K562 (cell line): ENCODE measurements at regions not wholly inside any gene's neighbourhood (a gene's known extent, or its start where the extent isn't known, plus 50 kb on each side); places are given as distances from the start of the nearest gene placed in this dataset.

ENCODE experiments used
- POLR2A ChIP-seq: fragments of 450-650 bp; conservative IDR thresholded peaks from 2 replicates; pipeline ENCODE4 v1.6.1; 2016
- PURB ChIP-seq: sonication (generic); formaldehyde crosslinking; IDR thresholded peaks from 2 replicates; pipeline ENCODE4 v1.9.0; 2021; ENCODE audit warnings: low read depth, mild to moderate bottlenecking, missing genetic modification reagents
- RBBP5 ChIP-seq: fragments of 200-600 bp; sonication (generic); IDR thresholded peaks from 2 replicates; pipeline ENCODE4 v1.6.1; 2012; ENCODE audit warnings: borderline replicate concordance, mild to moderate bottlenecking, low read length, control low read depth, inconsistent platforms; ENCODE audit not compliant: insufficient read depth, poor library complexity, severe bottlenecking
- SLC30A9 ChIP-seq: fragments of 250-450 bp; sonication (Bioruptor Pico); IDR thresholded peaks from 2 replicates; pipeline ENCODE4 v1.8.0; 2022; ENCODE audit warnings: mild to moderate bottlenecking, moderate library complexity
- SRSF1 ChIP-seq: fragments of 200-400 bp; formaldehyde crosslinking; IDR thresholded peaks from 2 replicates; pipeline ENCODE4 v1.6.1; 2017; ENCODE audit warnings: mild to moderate bottlenecking, low read depth, low read length, moderate library complexity
- ZNF644 ChIP-seq: fragments of 200-800 bp; sonication (Bioruptor generic); IDR thresholded peaks from 2 replicates; pipeline ENCODE4 v1.6.1; 2016; ENCODE audit warnings: low read depth, missing genetic modification characterization, missing compliant biosample characterization
- TF ChIP-seq, protein P1 (sequence below), 3 experiments: IDR thresholded peaks in 2 of 3; conservative IDR thresholded peaks in 1 of 3; 2 replicates each; pipeline ENCODE4 v1.5.1; 2011 to 2012; ENCODE audit warnings: low read length in 3 of 3, mild to moderate bottlenecking in 3 of 3, control low read depth in 2 of 3, improper control_type of control experiment in 1 of 3, inconsistent platforms in 1 of 3, low read depth in 1 of 3, mixed read lengths in 1 of 3, moderate library complexity in 1 of 3; ENCODE audit not compliant: insufficient read depth in 2 of 3
- TF ChIP-seq, protein P2 (sequence below): IDR thresholded peaks from 2 replicates; pipeline ENCODE4 v1.6.1; 2012; ENCODE audit warnings: low read depth, low read length, improper control_type of control experiment, borderline replicate concordance
- TF ChIP-seq, protein P3 (sequence below): fragments of 450-650 bp; IDR thresholded peaks from 2 replicates; pipeline ENCODE4 v1.6.1; 2016; ENCODE audit warnings: low read depth
- TF ChIP-seq, protein P4 (sequence below), 2 experiments: fragments of 450-650 bp; IDR thresholded peaks; 2 replicates each; pipeline ENCODE4 v1.6.1; 2016; ENCODE audit warnings: mild to moderate bottlenecking in 2 of 2, borderline replicate concordance in 1 of 2, low read depth in 1 of 2, moderate library complexity in 1 of 2

DNA sequence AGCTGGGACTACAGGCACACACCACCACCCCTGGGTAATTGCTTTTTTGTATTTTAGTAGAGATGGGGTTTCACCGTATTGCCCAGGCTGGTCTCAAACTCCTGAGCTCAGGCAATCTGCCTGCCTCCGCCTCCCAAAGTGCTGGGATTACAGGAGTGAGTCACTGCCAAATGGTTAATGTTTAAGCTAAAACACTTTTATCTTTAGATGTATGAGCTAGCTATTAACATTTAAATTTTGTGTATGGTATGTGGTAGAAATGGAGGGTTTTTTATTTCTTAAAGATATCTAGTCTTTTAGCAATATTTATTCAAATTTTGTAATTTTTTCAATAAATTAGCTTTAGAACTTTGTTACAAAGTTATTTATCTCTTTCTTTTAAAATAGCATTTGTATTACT, 1659.8 kb upstream of the ADGRL3 start:
- TF ChIP-seq, protein P1, sequence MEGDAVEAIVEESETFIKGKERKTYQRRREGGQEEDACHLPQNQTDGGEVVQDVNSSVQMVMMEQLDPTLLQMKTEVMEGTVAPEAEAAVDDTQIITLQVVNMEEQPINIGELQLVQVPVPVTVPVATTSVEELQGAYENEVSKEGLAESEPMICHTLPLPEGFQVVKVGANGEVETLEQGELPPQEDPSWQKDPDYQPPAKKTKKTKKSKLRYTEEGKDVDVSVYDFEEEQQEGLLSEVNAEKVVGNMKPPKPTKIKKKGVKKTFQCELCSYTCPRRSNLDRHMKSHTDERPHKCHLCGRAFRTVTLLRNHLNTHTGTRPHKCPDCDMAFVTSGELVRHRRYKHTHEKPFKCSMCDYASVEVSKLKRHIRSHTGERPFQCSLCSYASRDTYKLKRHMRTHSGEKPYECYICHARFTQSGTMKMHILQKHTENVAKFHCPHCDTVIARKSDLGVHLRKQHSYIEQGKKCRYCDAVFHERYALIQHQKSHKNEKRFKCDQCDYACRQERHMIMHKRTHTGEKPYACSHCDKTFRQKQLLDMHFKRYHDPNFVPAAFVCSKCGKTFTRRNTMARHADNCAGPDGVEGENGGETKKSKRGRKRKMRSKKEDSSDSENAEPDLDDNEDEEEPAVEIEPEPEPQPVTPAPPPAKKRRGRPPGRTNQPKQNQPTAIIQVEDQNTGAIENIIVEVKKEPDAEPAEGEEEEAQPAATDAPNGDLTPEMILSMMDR (IDR thresholded peaks at IDR 0.05 in 2 of 3, conservative IDR thresholded peaks at IDR 0.05 in 1 of 3; ENCODE audit: insufficient read depth in 2 of 3, low read depth in 1 of 3, low read length in 3 of 3) = no peak
- TF ChIP-seq, protein P2, sequence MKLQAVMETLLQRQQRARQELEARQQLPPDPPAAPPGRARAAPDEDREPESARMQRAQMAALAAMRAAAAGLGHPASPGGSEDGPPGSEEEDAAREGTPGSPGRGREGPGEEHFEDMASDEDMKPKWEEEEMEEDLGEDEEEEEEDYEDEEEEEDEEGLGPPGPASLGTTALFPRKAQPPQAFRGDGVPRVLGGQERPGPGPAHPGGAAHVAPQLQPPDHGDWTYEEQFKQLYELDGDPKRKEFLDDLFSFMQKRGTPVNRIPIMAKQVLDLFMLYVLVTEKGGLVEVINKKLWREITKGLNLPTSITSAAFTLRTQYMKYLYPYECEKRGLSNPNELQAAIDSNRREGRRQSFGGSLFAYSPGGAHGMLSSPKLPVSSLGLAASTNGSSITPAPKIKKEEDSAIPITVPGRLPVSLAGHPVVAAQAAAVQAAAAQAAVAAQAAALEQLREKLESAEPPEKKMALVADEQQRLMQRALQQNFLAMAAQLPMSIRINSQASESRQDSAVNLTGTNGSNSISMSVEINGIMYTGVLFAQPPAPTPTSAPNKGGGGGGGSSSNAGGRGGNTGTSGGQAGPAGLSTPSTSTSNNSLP = no peak
- TF ChIP-seq ZNF644 (tag) = no peak
- no peak for TF ChIP-seq POLR2A
- TF ChIP-seq SRSF1 = no peak
- TF ChIP-seq, protein P3, sequence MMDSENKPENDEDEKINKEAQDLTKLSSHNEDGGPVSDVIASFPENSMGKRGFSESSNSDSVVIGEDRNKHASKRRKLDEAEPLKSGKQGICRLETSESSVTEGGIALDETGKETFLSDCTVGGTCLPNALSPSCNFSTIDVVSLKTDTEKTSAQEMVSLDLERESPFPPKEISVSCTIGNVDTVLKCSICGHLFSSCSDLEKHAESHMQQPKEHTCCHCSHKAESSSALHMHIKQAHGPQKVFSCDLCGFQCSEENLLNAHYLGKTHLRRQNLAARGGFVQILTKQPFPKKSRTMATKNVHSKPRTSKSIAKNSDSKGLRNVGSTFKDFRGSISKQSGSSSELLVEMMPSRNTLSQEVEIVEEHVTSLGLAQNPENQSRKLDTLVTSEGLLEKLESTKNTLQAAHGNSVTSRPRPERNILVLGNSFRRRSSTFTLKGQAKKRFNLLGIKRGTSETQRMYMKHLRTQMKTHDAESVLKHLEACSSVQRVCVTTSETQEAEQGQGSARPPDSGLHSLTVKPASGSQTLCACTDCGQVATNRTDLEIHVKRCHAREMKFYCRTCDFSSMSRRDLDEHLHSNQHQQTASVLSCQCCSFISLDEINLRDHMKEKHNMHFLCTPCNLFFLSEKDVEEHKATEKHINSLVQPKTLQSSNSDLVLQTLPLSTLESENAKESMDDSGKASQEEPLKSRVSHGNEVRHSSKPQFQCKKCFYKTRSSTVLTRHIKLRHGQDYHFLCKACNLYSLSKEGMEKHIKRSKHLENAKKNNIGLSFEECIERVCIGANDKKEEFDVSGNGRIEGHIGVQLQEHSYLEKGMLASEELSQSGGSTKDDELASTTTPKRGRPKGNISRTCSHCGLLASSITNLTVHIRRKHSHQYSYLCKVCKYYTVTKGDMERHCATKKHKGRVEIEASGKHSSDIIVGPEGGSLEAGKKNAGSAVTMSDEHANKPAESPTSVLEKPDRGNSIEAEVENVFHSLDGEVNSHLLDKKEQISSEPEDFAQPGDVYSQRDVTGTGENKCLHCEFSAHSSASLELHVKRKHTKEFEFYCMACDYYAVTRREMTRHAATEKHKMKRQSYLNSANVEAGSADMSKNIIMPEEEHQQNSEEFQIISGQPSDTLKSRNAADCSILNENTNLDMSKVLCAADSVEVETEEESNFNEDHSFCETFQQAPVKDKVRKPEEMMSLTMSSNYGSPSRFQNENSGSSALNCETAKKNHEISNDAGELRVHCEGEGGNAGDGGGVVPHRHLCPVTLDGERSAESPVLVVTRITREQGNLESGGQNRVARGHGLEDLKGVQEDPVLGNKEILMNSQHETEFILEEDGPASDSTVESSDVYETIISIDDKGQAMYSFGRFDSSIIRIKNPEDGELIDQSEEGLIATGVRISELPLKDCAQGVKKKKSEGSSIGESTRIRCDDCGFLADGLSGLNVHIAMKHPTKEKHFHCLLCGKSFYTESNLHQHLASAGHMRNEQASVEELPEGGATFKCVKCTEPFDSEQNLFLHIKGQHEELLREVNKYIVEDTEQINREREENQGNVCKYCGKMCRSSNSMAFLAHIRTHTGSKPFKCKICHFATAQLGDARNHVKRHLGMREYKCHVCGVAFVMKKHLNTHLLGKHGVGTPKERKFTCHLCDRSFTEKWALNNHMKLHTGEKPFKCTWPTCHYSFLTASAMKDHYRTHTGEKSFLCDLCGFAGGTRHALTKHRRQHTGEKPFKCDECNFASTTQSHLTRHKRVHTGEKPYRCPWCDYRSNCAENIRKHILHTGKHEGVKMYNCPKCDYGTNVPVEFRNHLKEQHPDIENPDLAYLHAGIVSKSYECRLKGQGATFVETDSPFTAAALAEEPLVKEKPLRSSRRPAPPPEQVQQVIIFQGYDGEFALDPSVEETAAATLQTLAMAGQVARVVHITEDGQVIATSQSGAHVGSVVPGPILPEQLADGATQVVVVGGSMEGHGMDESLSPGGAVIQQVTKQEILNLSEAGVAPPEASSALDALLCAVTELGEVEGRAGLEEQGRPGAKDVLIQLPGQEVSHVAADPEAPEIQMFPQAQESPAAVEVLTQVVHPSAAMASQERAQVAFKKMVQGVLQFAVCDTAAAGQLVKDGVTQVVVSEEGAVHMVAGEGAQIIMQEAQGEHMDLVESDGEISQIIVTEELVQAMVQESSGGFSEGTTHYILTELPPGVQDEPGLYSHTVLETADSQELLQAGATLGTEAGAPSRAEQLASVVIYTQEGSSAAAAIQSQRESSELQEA = no peak
- TF ChIP-seq, protein P4, sequence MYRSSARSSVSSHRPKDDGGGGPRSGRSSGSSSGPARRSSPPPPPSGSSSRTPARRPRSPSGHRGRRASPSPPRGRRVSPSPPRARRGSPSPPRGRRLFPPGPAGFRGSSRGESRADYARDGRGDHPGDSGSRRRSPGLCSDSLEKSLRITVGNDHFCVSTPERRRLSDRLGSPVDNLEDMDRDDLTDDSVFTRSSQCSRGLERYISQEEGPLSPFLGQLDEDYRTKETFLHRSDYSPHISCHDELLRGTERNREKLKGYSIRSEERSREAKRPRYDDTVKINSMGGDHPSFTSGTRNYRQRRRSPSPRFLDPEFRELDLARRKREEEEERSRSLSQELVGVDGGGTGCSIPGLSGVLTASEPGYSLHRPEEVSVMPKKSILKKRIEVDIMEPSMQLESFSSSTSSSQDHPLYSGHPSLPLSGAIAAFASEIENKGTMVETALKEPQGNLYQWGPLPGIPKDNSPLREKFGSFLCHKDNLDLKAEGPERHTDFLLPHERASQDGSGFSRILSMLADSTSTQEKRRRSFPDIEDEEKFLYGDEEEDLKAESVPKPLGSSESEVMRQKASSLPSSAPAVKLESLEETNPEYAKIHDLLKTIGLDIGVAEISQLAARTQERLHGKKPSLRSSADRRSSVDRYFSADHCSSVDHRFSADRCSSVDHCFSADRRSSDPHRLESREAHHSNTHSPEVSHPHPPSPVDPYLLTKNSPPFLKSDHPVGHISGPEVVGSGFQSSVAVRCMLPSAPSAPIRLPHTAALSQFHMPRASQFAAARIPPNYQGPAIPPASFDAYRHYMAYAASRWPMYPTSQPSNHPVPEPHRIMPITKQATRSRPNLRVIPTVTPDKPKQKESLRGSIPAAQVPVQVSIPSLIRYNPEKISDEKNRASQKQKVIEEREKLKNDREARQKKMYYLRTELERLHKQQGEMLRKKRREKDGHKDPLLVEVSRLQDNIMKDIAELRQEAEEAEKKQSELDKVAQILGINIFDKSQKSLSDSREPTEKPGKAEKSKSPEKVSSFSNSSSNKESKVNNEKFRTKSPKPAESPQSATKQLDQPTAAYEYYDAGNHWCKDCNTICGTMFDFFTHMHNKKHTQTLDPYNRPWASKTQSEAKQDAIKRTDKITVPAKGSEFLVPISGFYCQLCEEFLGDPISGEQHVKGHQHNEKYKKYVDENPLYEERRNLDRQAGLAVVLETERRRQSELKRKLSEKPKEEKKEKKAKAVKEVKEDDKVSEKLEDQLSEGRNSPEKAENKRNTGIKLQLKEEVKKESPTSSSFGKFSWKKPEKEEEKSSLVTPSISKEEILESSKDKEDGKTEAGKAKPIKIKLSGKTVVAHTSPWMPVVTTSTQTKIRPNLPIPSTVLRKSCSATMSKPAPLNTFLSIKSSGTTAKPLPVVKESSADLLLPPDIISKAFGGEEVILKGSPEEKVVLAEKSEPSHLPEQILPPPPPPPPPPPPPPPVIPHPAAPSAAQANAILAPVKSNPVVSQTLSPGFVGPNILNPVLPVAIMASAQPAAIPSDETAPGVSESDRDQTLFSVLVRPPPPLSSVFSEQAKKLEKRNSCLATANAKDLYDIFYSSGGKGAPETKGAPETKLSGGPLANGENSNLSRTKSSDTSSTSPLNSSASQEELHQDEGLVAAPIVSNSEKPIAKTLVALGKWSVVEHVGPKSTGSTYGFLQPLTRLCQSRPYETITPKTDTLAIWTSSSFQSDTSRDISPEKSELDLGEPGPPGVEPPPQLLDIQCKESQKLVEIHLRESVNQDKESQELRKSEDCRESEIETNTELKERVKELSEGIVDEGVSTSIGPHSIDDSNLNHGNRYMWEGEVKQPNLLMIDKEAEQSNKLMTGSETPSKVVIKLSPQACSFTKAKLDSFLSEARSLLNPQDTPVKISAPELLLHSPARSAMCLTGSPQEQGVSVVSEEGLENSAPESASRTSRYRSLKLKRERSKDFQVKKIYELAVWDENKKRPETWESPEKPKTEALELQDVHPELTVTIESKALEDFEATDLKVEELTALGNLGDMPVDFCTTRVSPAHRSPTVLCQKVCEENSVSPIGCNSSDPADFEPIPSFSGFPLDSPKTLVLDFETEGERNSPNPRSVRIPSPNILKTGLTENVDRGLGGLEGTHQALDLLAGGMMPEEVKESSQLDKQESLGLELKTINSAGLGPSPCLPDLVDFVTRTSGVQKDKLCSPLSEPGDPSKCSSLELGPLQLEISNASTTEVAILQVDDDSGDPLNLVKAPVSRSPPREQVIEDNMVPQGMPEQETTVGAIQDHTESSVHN (IDR thresholded peaks at IDR 0.05; ENCODE audit: borderline replicate concordance in 1 of 2, low read depth in 1 of 2) = no peak
- TF ChIP-seq RBBP5 = no peak
- no peak for TF ChIP-seq SLC30A9 (CRISPR knock-in tag)
- TF ChIP-seq PURB (CRISPR knock-in tag) = no peak
